Activated T-helper 1 cell treated with anti-CD3 and anti-CD28 coated beads, Interleukin-12 subunit alpha, Interleukin-12 subunit beta, Interleukin-2, Interleukin-4 antibody, amounts not matched to agents 30 ng/mL and 10 ng/mL and 1 ng/mL, durations not matched to agents 14 hours and 24 hours and 36 hours (primary cell): ENCODE measurements at regions not wholly inside any gene's neighbourhood (a gene's known extent, or its start where the extent isn't known, plus 50 kb on each side); places are given as distances from the start of the nearest gene placed in this dataset.
"Not testable (repeated sequence)": the region's sequence is repeated elsewhere in the genome, so short reads cannot be mapped to it uniquely, and the experiment has no call there.

Source experiments
- DNase-seq: peaks from one replicate; pipeline ENCODE4 v3.0.0; 2021; ENCODE audit warnings: low spot score
- H3K27ac Mint-ChIP-seq: one replicate; pipeline ENCODE4 v1.8.0; 2021; ENCODE audit warnings: mild to moderate bottlenecking, mixed read lengths
- H3K27me3 Mint-ChIP-seq: one replicate; pipeline ENCODE4 v1.8.0; 2022; ENCODE audit warnings: mild to moderate bottlenecking, moderate library complexity, mixed read lengths; ENCODE audit not compliant: insufficient read depth
- H3K36me3 Mint-ChIP-seq: one replicate; pipeline ENCODE4 v1.8.0; 2021; ENCODE audit warnings: low read depth, mixed read lengths
- H3K4me1 Mint-ChIP-seq: one replicate; pipeline ENCODE4 v1.8.0; 2021; ENCODE audit warnings: low read depth, mixed read lengths
- H3K4me3 Mint-ChIP-seq: one replicate; pipeline ENCODE4 v1.8.0; 2021; ENCODE audit warnings: mild to moderate bottlenecking, moderate library complexity, mixed read lengths
- H3K9me3 Mint-ChIP-seq: one replicate; pipeline ENCODE4 v1.8.0; 2021; ENCODE audit warnings: mixed read lengths
- intact Hi-C: fragments of 100-400 bp; cut with micrococcal nuclease; formaldehyde crosslinking; loops from one replicate; pipeline ENCODE4 v1.15.1; 2024

- DNase-seq, result no peak
- no peaks in the 10 kb centered on the region for H3K4me1 Mint-ChIP-seq
- no peaks in the 10 kb centered on the region for H3K9me3 Mint-ChIP-seq
- no peak overlapping the region for H3K4me3 Mint-ChIP-seq
- intact Hi-C loops, result no loop called here
- H3K27ac Mint-ChIP-seq, result no peak overlapping the region
- no peaks in the 10 kb centered on the region for H3K36me3 Mint-ChIP-seq
- peaks cover 3% of the 10 kb centered on the region for H3K27me3 Mint-ChIP-seq
Measured at GRCh38 chr5:174489920-174490597, 234.3 kb upstream of the MSX2 start.

GRCh38 chr5:174490728-174491127 is 233.7 kb upstream of the MSX2 start:
- DNase-seq, result no peak
- H3K4me1 Mint-ChIP-seq, result no peaks in the 10 kb centered on the region
- no peak overlapping the region for H3K4me3 Mint-ChIP-seq
- H3K9me3 Mint-ChIP-seq, result no peaks in the 10 kb centered on the region
- intact Hi-C loops, result no loop called here
- no peaks in the 10 kb centered on the region for H3K36me3 Mint-ChIP-seq
- no peak overlapping the region for H3K27ac Mint-ChIP-seq
- H3K27me3 Mint-ChIP-seq, result no peaks in the 10 kb centered on the region

GRCh38 chr5:174491265-174491664 is 233.1 kb upstream of the MSX2 start:
- H3K27ac Mint-ChIP-seq, result no peak overlapping the region
- no peaks in the 10 kb centered on the region for H3K27me3 Mint-ChIP-seq
- no peak for DNase-seq
- H3K9me3 Mint-ChIP-seq, result no peaks in the 10 kb centered on the region
- no peaks in the 10 kb centered on the region for H3K36me3 Mint-ChIP-seq
- intact Hi-C loops, result no loop called here
- no peaks in the 10 kb centered on the region for H3K4me1 Mint-ChIP-seq
- no peak overlapping the region for H3K4me3 Mint-ChIP-seq

GRCh38 chr5:174491761-174492350 is 232.5 kb upstream of the MSX2 start:
- DNase-seq, result no peak
- intact Hi-C loops, result no loop called here
- no peak overlapping the region for H3K4me3 Mint-ChIP-seq
- no peaks in the 10 kb centered on the region for H3K9me3 Mint-ChIP-seq
- no peaks in the 10 kb centered on the region for H3K27me3 Mint-ChIP-seq
- H3K4me1 Mint-ChIP-seq, result no peaks in the 10 kb centered on the region
- H3K27ac Mint-ChIP-seq, result no peak overlapping the region
- no peaks in the 10 kb centered on the region for H3K36me3 Mint-ChIP-seq

GRCh38 chr5:174493530-174493929 is 230.9 kb upstream of the MSX2 start:
- Mint-ChIP-seq H3K27ac (no peak overlapping the region), H3K36me3 (no peaks in the 10 kb centered on the region), H3K9me3 (peaks cover 8% of the 10 kb centered on the region), H3K4me1 (no peaks in the 10 kb centered on the region), H3K4me3 (no peak overlapping the region), H3K27me3 (no peaks in the 10 kb centered on the region)
- intact Hi-C loops, result no loop called here
- DNase-seq, result no peak

- H3K9me3 Mint-ChIP-seq, result peaks cover 16% of the 10 kb centered on the region
- H3K4me1 Mint-ChIP-seq, result not testable (repeated sequence)
Measured at GRCh38 chr5:174497939-174498338, 226.4 kb upstream of the MSX2 start.

GRCh38 chr5:174498575-174498974 is 225.8 kb upstream of the MSX2 start:
- H3K27ac Mint-ChIP-seq, DNase-seq, H3K4me1 Mint-ChIP-seq, H3K4me3 Mint-ChIP-seq, H3K36me3 Mint-ChIP-seq, H3K27me3 Mint-ChIP-seq, intact Hi-C loops: not testable (repeated sequence)
- H3K9me3 Mint-ChIP-seq, result peaks cover 16% of the 10 kb centered on the region

More at GRCh38 chr5:174497939-174498338, 226.4 kb upstream of the MSX2 start:
- DNase-seq, H3K27me3 Mint-ChIP-seq, H3K36me3 Mint-ChIP-seq, H3K27ac Mint-ChIP-seq, intact Hi-C loops, H3K4me3 Mint-ChIP-seq: not testable (repeated sequence)

- peaks cover 16% of the 10 kb centered on the region for H3K9me3 Mint-ChIP-seq
- no peaks in the 10 kb centered on the region for H3K27me3 Mint-ChIP-seq
- H3K27ac Mint-ChIP-seq, result no peak overlapping the region
- no peaks in the 10 kb centered on the region for H3K36me3 Mint-ChIP-seq
- intact Hi-C loops, result no loop called here
- no peaks in the 10 kb centered on the region for H3K4me1 Mint-ChIP-seq
- no peak overlapping the region for H3K4me3 Mint-ChIP-seq
- DNase-seq, result no peak
Measured at GRCh38 chr5:174500636-174501035, 223.7 kb upstream of the MSX2 start.

GRCh38 chr5:174501461-174502069 is 222.8 kb upstream of the MSX2 start:
- peaks cover 16% of the 10 kb centered on the region for H3K9me3 Mint-ChIP-seq
- no peaks in the 10 kb centered on the region for H3K4me1 Mint-ChIP-seq
- no peak for DNase-seq
- H3K27ac Mint-ChIP-seq, result no peak overlapping the region
- H3K4me3 Mint-ChIP-seq, result no peak overlapping the region
- no peaks in the 10 kb centered on the region for H3K36me3 Mint-ChIP-seq
- no peaks in the 10 kb centered on the region for H3K27me3 Mint-ChIP-seq
- intact Hi-C loops, result no loop called here

GRCh38 chr5:174503086-174503460 is 221.3 kb upstream of the MSX2 start:
- no peak for DNase-seq
- no peak overlapping the region for H3K4me3 Mint-ChIP-seq
- intact Hi-C loops, result no loop called here
- peaks cover 11% of the 10 kb centered on the region for H3K9me3 Mint-ChIP-seq
- no peak overlapping the region for H3K27ac Mint-ChIP-seq
- no peaks in the 10 kb centered on the region for H3K36me3 Mint-ChIP-seq
- H3K27me3 Mint-ChIP-seq, result no peaks in the 10 kb centered on the region
- no peaks in the 10 kb centered on the region for H3K4me1 Mint-ChIP-seq

GRCh38 chr5:174503461-174504265 is 220.7 kb upstream of the MSX2 start:
- DNase-seq, result no peak
- intact Hi-C loops, result no loop called here
- Mint-ChIP-seq H3K9me3 (peaks cover 7% of the 10 kb centered on the region), H3K4me3 (no peak overlapping the region), H3K4me1 (no peaks in the 10 kb centered on the region), H3K27ac (no peak overlapping the region), H3K36me3 (no peaks in the 10 kb centered on the region), H3K27me3 (no peaks in the 10 kb centered on the region)

GRCh38 chr5:174504266-174504726 is 220.1 kb upstream of the MSX2 start:
- H3K27ac Mint-ChIP-seq, result no peak overlapping the region
- no peaks in the 10 kb centered on the region for H3K36me3 Mint-ChIP-seq
- no peaks in the 10 kb centered on the region for H3K4me1 Mint-ChIP-seq
- H3K27me3 Mint-ChIP-seq, result no peaks in the 10 kb centered on the region
- intact Hi-C loops, result no loop called here
- no peak for DNase-seq
- H3K9me3 Mint-ChIP-seq, result peaks cover 7% of the 10 kb centered on the region
- no peak overlapping the region for H3K4me3 Mint-ChIP-seq

GRCh38 chr5:174505621-174506020 is 218.8 kb upstream of the MSX2 start:
- DNase-seq, result no peak
- intact Hi-C loops, result no loop called here
- no peak overlapping the region for H3K27ac Mint-ChIP-seq
- no peaks in the 10 kb centered on the region for H3K9me3 Mint-ChIP-seq
- H3K36me3 Mint-ChIP-seq, result no peaks in the 10 kb centered on the region
- H3K4me3 Mint-ChIP-seq, result no peak overlapping the region
- H3K27me3 Mint-ChIP-seq, result no peaks in the 10 kb centered on the region
- H3K4me1 Mint-ChIP-seq, result no peaks in the 10 kb centered on the region
